Endodermal cell (in vitro differentiated cells): ENCODE measurements at regions not wholly inside any gene's neighbourhood (a gene's known extent, or its start where the extent isn't known, plus 50 kb on each side); places are given as distances from the start of the nearest gene placed in this dataset.

ENCODE experiments used
- DNase-seq: peaks from one replicate; pipeline ENCODE4 v3.0.0-alpha.2; 2017
- H3K27ac ChIP-seq: 2 replicates; pipeline ENCODE4 v1.5.1; 2013; ENCODE audit warnings: mild to moderate bottlenecking, low read depth, low read length, moderate library complexity
- H3K27me3 ChIP-seq: 2 replicates; pipeline ENCODE4 v1.6.1; 2013; ENCODE audit warnings: mild to moderate bottlenecking, low read length, moderate library complexity; ENCODE audit not compliant: insufficient read depth, control insufficient read depth, poor library complexity, severe bottlenecking
- H3K36me3 ChIP-seq: 2 replicates; pipeline ENCODE4 v1.7.0; 2013; ENCODE audit warnings: mild to moderate bottlenecking, low read length, moderate library complexity; ENCODE audit not compliant: control insufficient read depth, insufficient read depth
- H3K4me1 ChIP-seq: one replicate; pipeline ENCODE4 v1.7.0; 2013; ENCODE audit warnings: low read length; ENCODE audit not compliant: control insufficient read depth, insufficient read depth
- H3K4me3 ChIP-seq: 2 replicates; pipeline ENCODE4 v1.5.1; 2013; ENCODE audit warnings: mild to moderate bottlenecking, low read length, moderate library complexity
- H3K9ac ChIP-seq: 2 replicates; pipeline ENCODE4 v1.6.1; 2013; ENCODE audit warnings: mild to moderate bottlenecking, low read length, moderate library complexity; ENCODE audit not compliant: poor library complexity, severe bottlenecking; ENCODE audit errors: extremely low read depth
- H3K9me3 ChIP-seq: 2 replicates; pipeline ENCODE4 v1.6.1; 2013; ENCODE audit warnings: mild to moderate bottlenecking, low read length, moderate library complexity; ENCODE audit not compliant: control insufficient read depth
- H3K27ac Mint-ChIP-seq: 2 replicates; pipeline ENCODE4 v1.8.0; 2020; ENCODE audit warnings: mixed read lengths
- H3K27me3 Mint-ChIP-seq: 2 replicates; pipeline ENCODE4 v1.8.0; 2021; ENCODE audit warnings: mild to moderate bottlenecking, mixed read lengths; ENCODE audit not compliant: insufficient read depth
- H3K36me3 Mint-ChIP-seq: 2 replicates; pipeline ENCODE4 v1.8.0; 2020; ENCODE audit warnings: low read depth, mixed read lengths
- H3K4me1 Mint-ChIP-seq: 2 replicates; pipeline ENCODE4 v1.8.0; 2020; ENCODE audit warnings: mixed read lengths
- H3K4me3 Mint-ChIP-seq: 2 replicates; pipeline ENCODE4 v1.8.0; 2020; ENCODE audit warnings: mild to moderate bottlenecking, moderate library complexity, mixed read lengths
- H3K9me3 Mint-ChIP-seq: 2 replicates; pipeline ENCODE4 v1.8.0; 2020; ENCODE audit warnings: mild to moderate bottlenecking, mixed read lengths
- WGBS, 2 experiments: methylation state at CpG; one replicate each; pipeline versions ENCODE4 v1.1.5 to v1.1.7; 2013; ENCODE audit warnings: missing lambda C conversion rate in 2 of 2, mixed read lengths in 1 of 2; ENCODE audit not compliant: insufficient coverage in 1 of 2, insufficient read length in 1 of 2; 5-methylcytosine and 5-hydroxymethylcytosine counted together
- TF ChIP-seq, protein P1 (sequence below): fragments of 200-600 bp; sonication (generic); conservative IDR thresholded peaks from 2 replicates; pipeline ENCODE4 v1.5.0; 2021; ENCODE audit warnings: antibody characterized with exemption, mild to moderate bottlenecking

DNA sequence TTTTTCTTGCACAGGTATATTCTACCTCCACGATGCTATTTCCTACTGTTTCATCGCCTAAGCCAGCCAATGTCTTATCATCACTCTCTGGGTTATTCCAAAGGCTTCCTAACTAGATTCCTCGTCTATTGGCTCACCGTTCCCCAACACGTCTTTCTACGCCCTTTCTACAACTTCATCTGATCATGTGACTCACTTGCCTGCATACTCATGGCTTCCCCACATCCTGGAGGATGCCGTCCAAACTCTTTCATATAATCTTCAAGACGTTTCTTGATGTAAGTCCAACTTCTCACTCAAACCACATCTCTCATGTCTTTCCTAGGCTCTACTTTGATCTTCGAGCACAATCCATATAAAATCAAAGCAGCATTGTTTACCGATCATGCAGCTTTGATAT is 322.0 kb upstream of the PPARGC1A start:
- no peaks in the 10 kb centered on the region for H3K9me3 ChIP-seq
- no peaks in the 10 kb centered on the region for H3K4me1 ChIP-seq
- H3K9ac ChIP-seq, result no peak overlapping the region
- 87 to 92% methylated on average over 9 to 10 of the region's 10 CpGs for WGBS, 2 experiments
- H3K4me3 ChIP-seq, result no peak overlapping the region
- no peaks in the 10 kb centered on the region for H3K36me3 ChIP-seq
- no peaks in the 10 kb centered on the region for H3K4me1 Mint-ChIP-seq
- peaks cover 4% of the 10 kb centered on the region for H3K27me3 Mint-ChIP-seq
- no peaks in the 10 kb centered on the region for H3K27me3 ChIP-seq
- DNase-seq, result no peak
- H3K4me3 Mint-ChIP-seq, result no peak overlapping the region
- H3K9me3 Mint-ChIP-seq, result no peaks in the 10 kb centered on the region
- no peak overlapping the region for H3K27ac Mint-ChIP-seq
- H3K36me3 Mint-ChIP-seq, result no peaks in the 10 kb centered on the region
- TF ChIP-seq, protein P1, sequence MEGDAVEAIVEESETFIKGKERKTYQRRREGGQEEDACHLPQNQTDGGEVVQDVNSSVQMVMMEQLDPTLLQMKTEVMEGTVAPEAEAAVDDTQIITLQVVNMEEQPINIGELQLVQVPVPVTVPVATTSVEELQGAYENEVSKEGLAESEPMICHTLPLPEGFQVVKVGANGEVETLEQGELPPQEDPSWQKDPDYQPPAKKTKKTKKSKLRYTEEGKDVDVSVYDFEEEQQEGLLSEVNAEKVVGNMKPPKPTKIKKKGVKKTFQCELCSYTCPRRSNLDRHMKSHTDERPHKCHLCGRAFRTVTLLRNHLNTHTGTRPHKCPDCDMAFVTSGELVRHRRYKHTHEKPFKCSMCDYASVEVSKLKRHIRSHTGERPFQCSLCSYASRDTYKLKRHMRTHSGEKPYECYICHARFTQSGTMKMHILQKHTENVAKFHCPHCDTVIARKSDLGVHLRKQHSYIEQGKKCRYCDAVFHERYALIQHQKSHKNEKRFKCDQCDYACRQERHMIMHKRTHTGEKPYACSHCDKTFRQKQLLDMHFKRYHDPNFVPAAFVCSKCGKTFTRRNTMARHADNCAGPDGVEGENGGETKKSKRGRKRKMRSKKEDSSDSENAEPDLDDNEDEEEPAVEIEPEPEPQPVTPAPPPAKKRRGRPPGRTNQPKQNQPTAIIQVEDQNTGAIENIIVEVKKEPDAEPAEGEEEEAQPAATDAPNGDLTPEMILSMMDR, result no peak
- no peak overlapping the region for H3K27ac ChIP-seq

DNA sequence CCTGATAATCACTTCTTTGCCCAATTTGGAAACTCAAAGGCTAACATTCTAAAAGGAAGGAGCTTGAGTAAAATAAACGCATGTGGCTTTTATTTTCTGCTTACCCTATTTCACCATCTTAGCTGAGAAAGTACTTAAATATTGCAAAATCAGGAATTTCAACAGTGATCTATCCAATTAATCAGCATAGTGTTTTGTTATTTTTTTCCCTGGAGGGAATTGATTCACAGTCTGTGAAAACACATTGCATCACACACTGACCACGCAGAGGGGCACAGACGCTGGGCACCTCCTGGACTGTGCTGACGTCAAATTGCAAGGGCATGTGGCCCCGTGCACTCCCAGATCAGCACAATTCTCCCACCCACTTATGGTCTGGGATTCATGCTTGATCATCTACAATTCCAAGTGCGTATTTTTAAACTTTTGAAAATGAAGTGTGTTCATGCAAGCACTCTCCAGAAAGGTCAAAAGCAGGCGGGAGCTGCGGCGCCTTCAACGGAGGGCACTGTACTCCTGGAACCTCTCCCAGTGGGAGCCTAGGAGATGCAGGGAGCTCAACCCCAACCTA is 320.6 kb upstream of the PPARGC1A start:
- no peak for DNase-seq
- Mint-ChIP-seq H3K4me3 (no peak overlapping the region), H3K27me3 (peaks cover 4% of the 10 kb centered on the region), H3K4me1 (no peaks in the 10 kb centered on the region), H3K36me3 (no peaks in the 10 kb centered on the region), H3K9me3 (no peaks in the 10 kb centered on the region), H3K27ac (no peak overlapping the region)
- Histone ChIP-seq H3K36me3 (no peaks in the 10 kb centered on the region), H3K4me3 (no peak overlapping the region), H3K27me3 (no peaks in the 10 kb centered on the region), H3K9me3 (no peaks in the 10 kb centered on the region), H3K27ac (no peak overlapping the region), H3K9ac (no peak overlapping the region), H3K4me1 (no peaks in the 10 kb centered on the region)
- 91 to 93% methylated on average over 8 to 10 of the region's 10 CpGs for WGBS, 2 experiments
- TF ChIP-seq, protein P1, result no peak

DNA sequence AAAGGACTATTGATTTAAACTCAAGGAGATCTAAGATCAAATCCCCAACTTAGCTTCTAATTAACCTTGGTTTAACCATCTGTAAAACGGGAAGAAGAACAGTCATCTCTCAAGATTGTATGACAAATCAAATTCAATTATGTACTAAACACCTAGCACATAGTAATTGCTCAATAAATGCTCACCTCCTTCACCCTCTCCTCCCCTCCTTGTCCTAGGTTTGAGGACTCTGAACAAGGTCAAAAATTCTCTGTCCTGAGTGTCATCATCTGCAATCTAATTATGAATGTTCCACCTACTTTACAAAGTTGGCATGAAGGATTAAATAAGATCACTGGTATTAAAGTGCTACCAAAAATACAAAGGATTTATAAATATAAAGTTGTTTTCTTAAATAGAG is 320.1 kb upstream of the PPARGC1A start:
- Mint-ChIP-seq H3K27me3 (peaks cover 4% of the 10 kb centered on the region), H3K4me3 (no peak overlapping the region), H3K9me3 (no peaks in the 10 kb centered on the region), H3K4me1 (no peaks in the 10 kb centered on the region), H3K36me3 (no peaks in the 10 kb centered on the region), H3K27ac (no peak overlapping the region)
- H3K9me3 ChIP-seq, result no peaks in the 10 kb centered on the region
- WGBS, 2 experiments, result 80 to 89% methylated on average over 1 of the region's 1 CpG
- no peak for DNase-seq
- TF ChIP-seq, protein P1, result no peak
- no peaks in the 10 kb centered on the region for H3K27me3 ChIP-seq
- H3K4me1 ChIP-seq, result no peaks in the 10 kb centered on the region
- no peaks in the 10 kb centered on the region for H3K36me3 ChIP-seq
- no peak overlapping the region for H3K9ac ChIP-seq
- H3K4me3 ChIP-seq, result no peak overlapping the region
- H3K27ac ChIP-seq, result no peak overlapping the region
